ENCODE measurements at regions not wholly inside any gene's neighbourhood (a gene's known extent, or its start where the extent isn't known, plus 50 kb on each side); places are given as distances from the start of the nearest gene placed in this dataset.

DNA sequence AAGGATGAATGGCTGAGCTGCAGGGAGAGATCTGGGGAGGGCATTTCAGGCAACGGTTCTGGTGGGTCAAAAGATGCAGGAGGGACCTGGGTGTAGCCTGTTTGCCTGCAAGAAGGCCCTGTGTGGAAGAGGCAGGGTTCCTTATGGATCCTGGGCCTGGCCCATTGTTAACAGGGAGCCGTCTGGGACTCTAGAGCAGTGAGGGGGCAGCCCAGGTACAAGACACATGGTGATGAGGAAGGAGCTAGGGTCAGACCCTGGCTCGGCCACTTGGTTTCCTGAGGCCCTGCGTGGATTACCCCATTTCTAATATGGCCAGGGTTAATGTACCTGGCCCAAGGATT is 124.9 kb downstream of the GLI2 start:
- TF ChIP-seq, protein P1, sequence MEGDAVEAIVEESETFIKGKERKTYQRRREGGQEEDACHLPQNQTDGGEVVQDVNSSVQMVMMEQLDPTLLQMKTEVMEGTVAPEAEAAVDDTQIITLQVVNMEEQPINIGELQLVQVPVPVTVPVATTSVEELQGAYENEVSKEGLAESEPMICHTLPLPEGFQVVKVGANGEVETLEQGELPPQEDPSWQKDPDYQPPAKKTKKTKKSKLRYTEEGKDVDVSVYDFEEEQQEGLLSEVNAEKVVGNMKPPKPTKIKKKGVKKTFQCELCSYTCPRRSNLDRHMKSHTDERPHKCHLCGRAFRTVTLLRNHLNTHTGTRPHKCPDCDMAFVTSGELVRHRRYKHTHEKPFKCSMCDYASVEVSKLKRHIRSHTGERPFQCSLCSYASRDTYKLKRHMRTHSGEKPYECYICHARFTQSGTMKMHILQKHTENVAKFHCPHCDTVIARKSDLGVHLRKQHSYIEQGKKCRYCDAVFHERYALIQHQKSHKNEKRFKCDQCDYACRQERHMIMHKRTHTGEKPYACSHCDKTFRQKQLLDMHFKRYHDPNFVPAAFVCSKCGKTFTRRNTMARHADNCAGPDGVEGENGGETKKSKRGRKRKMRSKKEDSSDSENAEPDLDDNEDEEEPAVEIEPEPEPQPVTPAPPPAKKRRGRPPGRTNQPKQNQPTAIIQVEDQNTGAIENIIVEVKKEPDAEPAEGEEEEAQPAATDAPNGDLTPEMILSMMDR (IDR thresholded peaks at IDR 0.05; ENCODE audit: poor library complexity) = no peak
- no peak for TF ChIP-seq EZH2 (IDR thresholded peaks at IDR 0.05; ENCODE audit: borderline replicate concordance)
